Thyroid gland (tissue), 4 donors: ENCODE measurements at regions not wholly inside any gene's neighbourhood (a gene's known extent, or its start where the extent isn't known, plus 50 kb on each side); places are given as distances from the start of the nearest gene placed in this dataset.
"Not testable (repeated sequence)": the region's sequence is repeated elsewhere in the genome, so short reads cannot be mapped to it uniquely, and the experiment has no call there.

Source experiments
- POLR2A ChIP-seq, 2 donors: fragments of 450-650 bp; IDR thresholded peaks; one replicate each; pipeline ENCODE4 v1.6.1; 2017; ENCODE audit warnings: antibody characterized with exemption in 2 of 2, mild to moderate bottlenecking in 2 of 2, moderate library complexity in 1 of 2
- TF ChIP-seq, protein P1 (sequence below), 6 experiments: fragments of 200-600 bp in 3 of 6; fragments of 450-650 bp in 3 of 6; sonication (generic) in 3 of 6; IDR thresholded peaks; one replicate each; pipeline ENCODE4 v1.5.1; 2016 to 2019; ENCODE audit warnings: antibody characterized with exemption in 6 of 6, mild to moderate bottlenecking in 2 of 6, inconsistent platforms in 1 of 6, moderate library complexity in 1 of 6

DNA sequence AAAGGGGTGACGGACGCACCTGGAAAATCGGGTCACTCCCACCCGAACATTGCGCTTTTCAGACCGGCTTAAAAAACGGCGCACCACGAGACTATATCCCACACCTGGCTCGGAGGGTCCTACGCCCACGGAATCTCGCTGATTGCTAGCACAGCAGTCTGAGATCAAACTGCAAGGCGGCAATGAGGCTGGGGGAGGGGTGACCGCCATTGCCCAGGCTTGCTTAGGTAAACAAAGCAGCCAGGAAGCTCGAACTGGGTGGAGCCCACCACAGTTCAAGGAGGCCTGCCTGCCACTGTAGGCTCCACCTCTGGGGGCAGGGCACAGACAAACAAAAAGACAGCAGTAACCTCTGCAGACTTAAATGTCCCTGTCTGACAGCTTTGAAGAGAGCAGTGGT is 342.0 kb upstream of the PKN2 start:
- TF ChIP-seq, protein P1, sequence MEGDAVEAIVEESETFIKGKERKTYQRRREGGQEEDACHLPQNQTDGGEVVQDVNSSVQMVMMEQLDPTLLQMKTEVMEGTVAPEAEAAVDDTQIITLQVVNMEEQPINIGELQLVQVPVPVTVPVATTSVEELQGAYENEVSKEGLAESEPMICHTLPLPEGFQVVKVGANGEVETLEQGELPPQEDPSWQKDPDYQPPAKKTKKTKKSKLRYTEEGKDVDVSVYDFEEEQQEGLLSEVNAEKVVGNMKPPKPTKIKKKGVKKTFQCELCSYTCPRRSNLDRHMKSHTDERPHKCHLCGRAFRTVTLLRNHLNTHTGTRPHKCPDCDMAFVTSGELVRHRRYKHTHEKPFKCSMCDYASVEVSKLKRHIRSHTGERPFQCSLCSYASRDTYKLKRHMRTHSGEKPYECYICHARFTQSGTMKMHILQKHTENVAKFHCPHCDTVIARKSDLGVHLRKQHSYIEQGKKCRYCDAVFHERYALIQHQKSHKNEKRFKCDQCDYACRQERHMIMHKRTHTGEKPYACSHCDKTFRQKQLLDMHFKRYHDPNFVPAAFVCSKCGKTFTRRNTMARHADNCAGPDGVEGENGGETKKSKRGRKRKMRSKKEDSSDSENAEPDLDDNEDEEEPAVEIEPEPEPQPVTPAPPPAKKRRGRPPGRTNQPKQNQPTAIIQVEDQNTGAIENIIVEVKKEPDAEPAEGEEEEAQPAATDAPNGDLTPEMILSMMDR (IDR thresholded peaks at IDR 0.05), result not testable (repeated sequence)
- not testable (repeated sequence) for TF ChIP-seq POLR2A (IDR thresholded peaks at IDR 0.05)
